ENCODE measurements at regions not wholly inside any gene's neighbourhood (a gene's known extent, or its start where the extent isn't known, plus 50 kb on each side); places are given as distances from the start of the nearest gene placed in this dataset.

GRCh38 chr2:54385271-54385670 lies 70.9 kb upstream of the SPTBN1 start (continued):
- TF ChIP-seq ZBTB44 (CRISPR knock-in tag; IDR thresholded peaks at IDR 0.05) = no peak
- no peak for TF ChIP-seq GPBP1L1 (CRISPR knock-in tag; IDR thresholded peaks at IDR 0.05)
- no peak for TF ChIP-seq ZHX1 (CRISPR knock-in tag; IDR thresholded peaks at IDR 0.05; ENCODE audit: low read depth)
- no peak for TF ChIP-seq SOX13 (IDR thresholded peaks at IDR 0.05)
- TF ChIP-seq SOX13 (CRISPR knock-in tag; conservative IDR thresholded peaks at IDR 0.05 in 1 of 2, IDR thresholded peaks at IDR 0.05 in 1 of 2) = 0 out of 4 replicates have a peak, but pooled peaks of 1 of the 2 experiments have one; percentile 24
- no peak for TF ChIP-seq ZNF639 (CRISPR knock-in tag; conservative IDR thresholded peaks at IDR 0.05)
- TF ChIP-seq PRDM4 (CRISPR knock-in tag; IDR thresholded peaks at IDR 0.05; ENCODE audit: borderline replicate concordance) = no peak
- no peak for TF ChIP-seq ZNF687 (CRISPR knock-in tag; IDR thresholded peaks at IDR 0.05)
- no peak for TF ChIP-seq ZNF432 (CRISPR knock-in tag; IDR thresholded peaks at IDR 0.05; ENCODE audit: borderline replicate concordance)
- no peak for TF ChIP-seq ELF1 (CRISPR knock-in tag; IDR thresholded peaks at IDR 0.05)
- TF ChIP-seq U2AF1 (optimal IDR thresholded peaks at IDR 0.05; ENCODE audit: low read depth, low read length) = no peak
- TF ChIP-seq SMAD3 (CRISPR knock-in tag; IDR thresholded peaks at IDR 0.05) = no peak
- no peak for TF ChIP-seq MBD4 (IDR thresholded peaks at IDR 0.05; ENCODE audit: borderline replicate concordance, low read length)
- no peak for TF ChIP-seq MTF1 (CRISPR knock-in tag; IDR thresholded peaks at IDR 0.05)
- 0 out of 2 replicates have a peak, but pooled peaks have one; percentile 5 for TF ChIP-seq HMG20A (CRISPR knock-in tag; IDR thresholded peaks at IDR 0.05; ENCODE audit: borderline replicate concordance)
- TF ChIP-seq NR2F1 (CRISPR knock-in tag; IDR thresholded peaks at IDR 0.05) = 0 out of 4 replicates have a peak, but pooled peaks of 1 of the 2 experiments have one; percentile 13

All from HepG2 (cell line).